ENCODE measurements at regions not wholly inside any gene's neighbourhood (a gene's known extent, or its start where the extent isn't known, plus 50 kb on each side); places are given as distances from the start of the nearest gene placed in this dataset.

- POLR2A ChIA-PET = no interaction called here
- Histone ChIP-seq H3K9me3 (ENCODE audit: control insufficient read depth, insufficient read depth, low read depth, low read length) (no peaks in the 10 kb centered on the region), H3K36me3 (ENCODE audit: control insufficient read depth in 2 of 2, insufficient read depth in 1 of 2, low read length in 2 of 2) (no peaks in the 10 kb centered on the region), H3K4me3 (ENCODE audit: low read depth, low read length) (no peak overlapping the region), H3K27ac (ENCODE audit: extremely low read depth, low read depth, low read length) (no peak overlapping the region), H3K4me1 (ENCODE audit: control insufficient read depth, insufficient read depth, low read length) (no peaks in the 10 kb centered on the region)
- CTCF ChIA-PET = interaction anchor here (0.8 kb wide), 1 partner anchor 232 kb away, joined by 3 read pairs; no protein-coding TSS in a partner anchor
- TF ChIP-seq ZSCAN23 (tag by site-specific recombination; IDR thresholded peaks at IDR 0.05) (no peak), ZNF555 (tag by site-specific recombination; conservative IDR thresholded peaks at IDR 0.05) (no peak), PRDM4 (tag by site-specific recombination; IDR thresholded peaks at IDR 0.05) (no peak), KLF10 (tag by site-specific recombination; IDR thresholded peaks at IDR 0.05) (no peak), ZNF140 (tag by site-specific recombination; IDR thresholded peaks at IDR 0.05) (no peak), PRDM6 (tag by site-specific recombination; IDR thresholded peaks at IDR 0.05) (no peak), ZFP69B (tag by site-specific recombination; IDR thresholded peaks at IDR 0.05) (no peak), ZNF292 (tag by site-specific recombination; IDR thresholded peaks at IDR 0.05; ENCODE audit: borderline replicate concordance, low read depth) (no peak), HIC1 (tag by site-specific recombination; IDR thresholded peaks at IDR 0.05) (no peak), ZIC2 (tag by site-specific recombination; IDR thresholded peaks at IDR 0.05) (no peak), ZNF148 (tag by site-specific recombination; IDR thresholded peaks at IDR 0.05; ENCODE audit: borderline replicate concordance) (no peak), ZBTB17 (tag by site-specific recombination; IDR thresholded peaks at IDR 0.05) (no peak), ZNF280C (tag by site-specific recombination; IDR thresholded peaks at IDR 0.05) (no peak), ZSCAN16 (tag by site-specific recombination; IDR thresholded peaks at IDR 0.05) (no peak), ZNF548 (tag by site-specific recombination; IDR thresholded peaks at IDR 0.05) (no peak), ZNF791 (tag by site-specific recombination; IDR thresholded peaks at IDR 0.05) (no peak), ZNF529 (tag by site-specific recombination; IDR thresholded peaks at IDR 0.05; ENCODE audit: insufficient replicate concordance) (no peak), MEIS1 (CRISPR knock-in tag; IDR thresholded peaks at IDR 0.05; ENCODE audit: borderline replicate concordance) (no peak), ZNF223 (tag by site-specific recombination; IDR thresholded peaks at IDR 0.05) (no peak), KLF16 (tag by site-specific recombination; IDR thresholded peaks at IDR 0.05) (no peak)
These were observed 756.6 kb downstream of the RNF144A start for GRCh38 chr2:7673853-7674252.
